AG08396 (cell line): ENCODE measurements at regions not wholly inside any gene's neighbourhood (a gene's known extent, or its start where the extent isn't known, plus 50 kb on each side); places are given as distances from the start of the nearest gene placed in this dataset.
A peak's percentile ranks its signal among the peaks of the same experiment; 100 is the strongest.

Source experiments
- DNase-seq: peaks from one replicate; pipeline ENCODE4 v3.0.0; 2012; ENCODE audit warnings: low spot score, mixed read lengths

DNA sequence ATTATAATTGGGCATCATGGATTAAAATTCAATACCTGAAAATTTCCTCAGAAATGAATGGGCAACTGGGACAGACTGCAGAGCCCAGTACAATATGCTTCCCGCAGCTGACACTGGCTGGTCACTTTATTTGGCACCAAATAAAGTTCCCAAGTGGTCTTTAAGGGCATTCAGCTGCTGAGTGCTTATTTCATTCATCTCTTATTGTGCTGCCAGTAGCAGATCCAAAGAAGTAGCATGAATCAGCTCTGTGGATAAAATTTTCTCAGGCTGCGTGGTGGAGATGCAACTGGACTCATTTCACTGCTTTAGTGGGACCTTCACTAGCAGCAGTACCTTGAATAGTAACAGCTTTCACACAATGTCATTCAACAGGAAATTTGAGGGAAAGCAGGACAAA lies 226.3 kb upstream of the ADGRL2 start:
- no peak for DNase-seq

DNA sequence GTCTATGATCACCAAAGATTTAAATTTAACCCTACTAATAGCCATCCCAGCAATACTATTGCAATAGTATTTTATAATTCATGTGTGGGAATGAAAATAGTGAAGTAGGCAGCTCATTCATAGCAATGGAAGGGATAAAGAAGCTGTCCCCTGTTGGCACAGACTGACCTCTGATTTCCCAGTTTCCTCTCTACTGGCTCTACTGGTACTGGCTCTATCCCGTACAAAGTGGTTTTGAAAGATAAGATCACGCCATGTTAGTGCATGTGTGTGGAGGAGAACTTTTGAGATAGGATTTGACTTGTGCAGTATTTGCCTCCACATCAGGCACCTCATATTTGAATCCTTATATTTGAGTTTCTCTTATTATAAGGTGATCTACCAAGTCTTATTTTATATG lies 227.3 kb upstream of the ADGRL2 start:
- DNase-seq, result no peak

DNA sequence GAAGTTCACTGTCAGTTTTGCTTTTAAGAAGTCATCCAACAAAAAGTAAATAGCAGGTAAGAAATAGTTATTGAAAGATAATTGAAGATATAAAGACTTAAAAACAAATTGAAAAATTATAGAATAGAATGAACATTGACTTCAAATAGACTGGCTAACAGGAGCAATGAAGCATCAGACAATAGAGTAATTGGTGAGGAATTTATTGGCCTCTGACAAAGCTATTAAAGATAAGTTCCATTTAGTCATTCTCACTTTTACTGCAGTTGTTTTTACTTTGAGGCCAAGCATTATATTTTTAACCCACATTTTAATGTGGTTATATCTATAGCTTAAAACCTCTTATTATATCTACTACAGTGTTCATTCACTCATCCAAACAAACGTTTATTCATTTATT lies 228.8 kb upstream of the ADGRL2 start:
- no peak for DNase-seq

DNA sequence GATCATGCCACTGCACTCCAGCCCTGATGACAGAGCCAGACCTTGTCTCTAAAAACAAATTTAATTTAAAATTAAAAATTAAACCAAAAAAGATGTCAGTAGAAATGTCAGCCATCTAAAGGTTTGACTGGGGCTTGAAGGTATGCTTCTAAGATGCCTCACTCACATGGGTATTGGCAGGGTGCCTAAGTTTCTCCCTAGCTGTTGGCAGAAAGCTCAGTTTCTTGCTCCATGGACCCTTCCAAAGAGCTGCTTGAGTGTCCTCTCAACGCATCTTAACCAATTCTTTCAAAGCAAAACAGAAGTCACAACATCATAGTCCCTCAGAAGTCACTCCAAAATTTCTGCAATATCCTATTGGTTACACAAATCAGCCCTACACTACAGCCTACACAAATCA lies 231.0 kb upstream of the ADGRL2 start:
- no peak for DNase-seq

DNA sequence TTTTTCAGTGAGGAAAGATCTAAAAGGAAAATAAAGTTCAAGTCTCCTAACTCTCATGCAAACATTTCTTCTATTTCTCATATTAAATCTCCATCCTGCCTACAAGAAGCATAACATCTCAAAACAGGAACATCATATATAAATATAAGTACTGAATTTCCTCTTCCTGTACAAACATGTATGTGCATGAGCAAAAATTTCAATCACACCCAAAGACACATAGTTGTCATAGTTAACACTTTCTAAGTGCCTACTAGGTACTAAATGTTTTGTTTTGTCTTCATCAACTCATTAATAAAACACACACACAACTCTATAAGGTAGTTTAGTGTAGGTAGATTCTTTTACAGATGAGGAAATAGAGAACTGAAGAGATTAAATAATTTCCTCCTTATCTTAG lies 237.1 kb upstream of the ADGRL2 start:
- DNase-seq, result no peak

DNA sequence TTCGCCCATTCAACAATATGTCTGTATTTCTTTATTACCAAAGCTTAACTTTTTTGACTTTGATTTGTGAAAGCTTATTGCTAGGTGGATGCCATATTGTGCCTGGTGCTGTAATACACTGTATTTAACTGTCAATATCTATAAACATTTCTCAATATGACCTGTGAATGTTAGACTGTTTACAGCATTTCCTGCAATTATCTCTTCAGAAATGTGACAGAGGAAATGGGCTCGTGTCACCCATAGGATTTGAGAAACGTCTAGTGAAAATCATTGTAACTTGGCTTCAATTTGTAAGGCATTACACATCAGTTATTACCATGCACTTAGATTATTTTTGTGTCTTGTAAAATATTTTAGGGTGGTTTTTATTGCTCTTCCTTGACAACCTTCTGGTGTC lies 237.8 kb upstream of the ADGRL2 start:
- no peak for DNase-seq

DNA sequence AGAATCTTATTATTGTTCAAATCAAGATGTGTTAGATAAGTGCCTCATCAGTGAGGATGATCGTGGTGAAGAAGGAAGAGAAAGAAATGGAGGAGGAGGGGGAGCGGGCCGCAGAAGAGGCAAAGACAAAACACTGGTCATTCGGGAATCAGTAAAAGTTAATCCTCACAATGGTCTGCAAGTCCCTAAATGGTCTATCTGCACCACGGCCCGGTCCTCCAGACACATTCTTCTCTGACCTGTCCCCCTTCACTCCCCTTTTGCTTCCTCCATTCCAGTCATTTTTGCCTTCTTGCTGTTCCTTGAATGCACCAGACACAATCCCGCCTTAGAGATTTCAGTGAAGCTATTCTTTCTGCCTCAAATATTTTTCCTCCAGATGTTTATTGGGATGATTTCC lies 240.1 kb upstream of the ADGRL2 start:
- DNase-seq, result no peak

DNA sequence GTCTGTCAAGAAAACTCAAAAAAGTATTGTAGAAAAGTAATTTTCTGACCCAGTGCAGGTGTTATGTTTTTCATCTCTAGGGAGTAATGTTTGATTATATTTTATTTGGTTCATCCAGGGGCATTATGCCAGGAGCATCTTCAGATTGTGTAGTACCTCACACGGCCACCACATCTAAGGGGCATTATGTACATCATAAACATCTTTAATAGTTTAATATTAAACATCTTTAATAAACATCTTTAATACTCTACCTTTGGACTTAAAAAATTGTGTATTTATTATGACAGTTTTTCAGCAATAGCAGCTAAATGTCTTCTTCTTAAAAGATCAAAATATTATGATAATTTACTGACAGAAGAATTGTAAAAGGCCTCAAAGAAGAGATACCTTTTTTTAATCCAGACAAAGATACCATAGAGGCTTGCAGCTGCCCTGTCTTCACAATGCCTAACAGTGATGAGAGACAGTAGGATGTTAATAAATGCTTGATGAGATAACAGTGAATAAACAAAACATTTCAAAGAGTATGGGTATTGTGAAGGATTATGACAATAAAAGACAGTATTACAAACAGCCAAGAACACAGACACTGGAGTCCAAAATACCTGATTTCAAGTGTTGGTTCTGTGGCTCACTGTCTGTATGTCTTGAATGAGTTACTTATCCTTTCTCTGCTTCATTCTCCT lies 240.9 kb upstream of the ADGRL2 start:
- no peak for DNase-seq

DNA sequence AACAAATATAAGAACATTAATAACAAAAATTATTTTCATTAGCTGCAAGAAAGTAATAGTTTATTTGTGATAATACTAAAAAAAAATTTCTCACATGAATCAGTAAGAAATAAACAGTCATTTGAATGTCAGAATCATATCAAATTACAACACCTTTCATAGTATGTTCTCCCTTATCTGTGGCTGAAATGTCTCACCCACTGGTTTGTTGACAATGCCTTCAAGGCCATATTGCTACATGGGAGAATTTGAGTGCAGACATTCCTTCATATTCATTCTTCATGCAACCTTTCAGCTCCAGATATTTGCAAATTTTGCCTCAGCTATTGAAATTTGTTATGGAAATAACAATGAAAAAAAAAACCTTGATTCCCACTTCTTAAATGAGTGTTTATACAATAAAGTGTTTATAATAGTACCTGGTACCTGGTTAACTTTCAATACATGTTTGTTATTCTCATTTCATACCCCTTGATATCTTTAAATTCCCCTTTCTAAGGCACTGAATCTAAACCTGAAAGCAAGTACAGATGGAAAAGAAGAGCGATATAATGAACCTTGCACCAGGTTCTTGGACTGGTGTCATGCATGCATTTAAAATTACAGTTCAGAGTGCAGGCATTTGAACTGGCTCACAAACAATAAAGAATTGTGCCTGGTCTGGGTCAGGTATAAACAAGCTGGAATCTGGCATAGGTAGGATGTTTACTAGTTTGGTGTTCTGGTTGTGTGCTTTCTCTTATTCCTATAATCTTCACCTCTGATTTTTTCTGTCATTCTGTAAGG lies 242.2 kb upstream of the ADGRL2 start:
- no peak for DNase-seq

DNA sequence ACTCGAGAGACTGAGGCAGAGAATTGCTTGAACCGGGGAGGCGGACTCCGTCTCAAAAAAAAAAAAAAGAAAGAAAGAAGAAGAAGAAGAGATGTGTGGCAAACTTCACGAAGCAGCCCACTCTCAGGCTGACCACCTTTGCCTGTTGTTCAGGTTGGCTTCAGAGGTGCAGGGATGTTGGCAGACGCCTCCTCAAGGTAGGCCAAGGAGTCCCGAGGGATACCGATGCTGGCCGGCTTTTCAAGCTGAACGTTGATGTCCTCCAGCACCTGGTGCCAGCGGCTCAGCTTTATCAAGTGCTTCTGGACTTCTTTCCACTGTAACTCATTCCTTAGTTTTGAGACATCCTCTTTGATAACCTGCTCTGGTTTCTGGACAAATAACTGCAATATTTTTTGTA lies 243.8 kb upstream of the ADGRL2 start:
- no peak for DNase-seq

DNA sequence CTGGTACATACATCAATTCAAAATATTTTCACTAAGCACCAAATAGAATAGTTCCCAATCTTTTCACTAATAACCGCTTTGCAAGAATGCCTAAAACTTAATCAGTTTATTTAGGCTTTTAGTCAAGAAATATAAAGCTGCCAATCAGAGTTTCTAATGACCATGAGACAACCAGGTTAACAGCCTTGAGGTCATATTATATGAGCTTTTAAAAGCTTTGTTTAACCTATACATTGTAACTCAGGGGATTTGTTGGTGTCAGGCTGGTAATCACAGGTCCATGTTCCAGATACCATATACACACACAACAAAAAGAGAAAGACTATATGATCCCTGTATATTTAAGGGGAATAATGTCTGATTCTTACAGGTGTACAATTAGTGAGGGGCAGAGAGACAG lies 246.2 kb upstream of the ADGRL2 start:
- DNase-seq, result no peak

DNA sequence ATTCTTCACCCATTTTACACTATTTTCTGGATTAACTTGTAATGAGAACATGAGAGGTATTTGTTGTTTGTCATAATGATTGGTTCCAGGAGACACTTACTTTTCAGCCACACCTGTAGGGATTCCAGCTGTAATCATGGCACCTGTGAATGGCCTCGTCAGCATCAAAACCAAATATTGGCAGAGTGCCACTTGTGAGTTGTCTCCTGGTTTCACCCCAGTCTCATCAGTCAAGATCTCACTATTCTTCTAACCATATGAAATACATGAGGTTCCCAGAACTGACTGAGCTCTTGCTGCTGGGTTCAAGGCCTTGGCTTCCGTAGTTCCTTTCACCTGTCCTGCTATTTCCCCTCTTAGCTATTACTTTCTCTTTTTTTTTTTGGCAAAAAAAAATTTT lies 246.6 kb upstream of the ADGRL2 start:
- DNase-seq, result no peak

DNA sequence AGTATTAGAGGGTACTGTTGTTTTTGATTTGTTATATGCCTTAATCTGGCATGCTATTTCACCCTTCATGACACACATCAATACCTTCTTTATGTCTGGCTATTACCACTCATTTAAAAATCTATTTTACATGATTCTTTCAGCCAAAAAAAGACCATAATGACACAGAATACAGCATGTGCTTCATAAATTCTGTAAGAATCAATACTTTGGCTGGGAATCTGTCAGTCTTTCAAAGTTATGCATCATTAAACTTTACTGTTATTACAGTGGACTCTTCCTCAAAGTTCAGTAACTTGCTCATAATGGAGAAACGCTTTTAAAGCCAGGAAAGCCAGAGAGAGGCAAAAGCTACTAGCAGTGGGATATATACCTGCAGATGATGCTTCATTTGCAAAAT lies 247.2 kb upstream of the ADGRL2 start:
- DNase-seq, result no peak

DNA sequence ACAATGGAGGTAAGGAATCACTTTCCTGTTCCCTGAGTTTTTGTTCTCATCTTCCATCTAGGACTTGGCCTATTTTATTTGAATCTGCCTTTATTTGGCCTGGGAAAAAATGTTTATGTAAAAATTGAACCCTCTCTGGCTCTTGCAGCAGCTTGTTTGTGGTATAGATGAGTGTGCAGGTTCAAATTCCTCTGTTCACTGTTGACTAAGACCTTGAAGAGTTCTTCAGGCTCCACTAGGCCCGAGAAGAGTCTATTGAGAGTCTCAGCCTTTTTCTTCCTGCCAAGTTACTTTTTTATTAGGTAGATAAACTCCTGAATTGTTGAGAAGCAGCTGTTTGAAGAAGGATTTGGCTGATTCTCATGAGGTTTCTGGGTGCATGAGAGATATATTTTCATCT lies 248.8 kb upstream of the ADGRL2 start:
- no peak for DNase-seq

DNA sequence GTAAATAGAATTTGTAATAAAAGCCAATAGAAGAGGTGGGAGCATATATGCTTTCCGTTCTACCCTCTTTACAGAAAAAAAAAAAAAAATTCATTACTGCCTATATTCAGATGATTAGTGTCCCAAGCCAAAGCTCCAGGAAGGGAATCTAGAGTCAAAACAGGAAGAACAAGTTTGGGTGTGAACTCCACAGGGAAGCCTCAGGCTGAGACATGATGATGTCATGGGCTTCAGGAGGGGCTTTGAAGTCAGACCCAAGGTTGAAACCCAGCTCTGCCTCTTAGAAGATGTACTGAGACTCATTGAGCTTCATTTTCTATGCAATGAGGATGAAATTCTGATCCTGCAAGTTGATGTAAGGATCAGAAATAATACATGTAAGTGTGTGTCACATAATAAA lies 250.0 kb upstream of the ADGRL2 start:
- no peak for DNase-seq

DNA sequence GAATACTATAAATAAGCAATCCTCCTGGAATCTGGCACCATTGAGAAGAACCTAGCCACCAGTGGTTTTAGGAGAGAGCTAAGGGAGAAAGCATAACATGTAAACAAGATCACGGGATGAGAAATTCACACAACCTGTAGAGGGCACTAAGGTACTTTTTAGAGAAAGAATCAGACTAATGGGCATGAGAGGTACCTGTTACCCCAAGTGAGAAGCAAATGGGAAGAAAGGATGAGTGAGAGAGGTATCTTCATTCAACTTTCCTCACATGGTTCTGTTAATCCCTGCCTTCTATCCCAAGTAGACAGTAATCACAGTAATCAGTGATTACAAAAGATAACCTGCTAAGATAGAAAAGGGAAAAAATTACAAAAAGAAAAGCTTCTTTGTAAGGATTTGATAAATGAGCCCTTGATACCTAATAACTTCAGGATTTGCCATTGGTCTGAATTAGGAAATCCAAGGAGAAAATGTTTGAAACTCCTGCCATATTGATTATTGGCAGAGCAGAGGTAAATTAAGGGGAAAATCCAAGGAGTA lies 251.1 kb upstream of the ADGRL2 start:
- peak; percentile 18 for DNase-seq

DNA sequence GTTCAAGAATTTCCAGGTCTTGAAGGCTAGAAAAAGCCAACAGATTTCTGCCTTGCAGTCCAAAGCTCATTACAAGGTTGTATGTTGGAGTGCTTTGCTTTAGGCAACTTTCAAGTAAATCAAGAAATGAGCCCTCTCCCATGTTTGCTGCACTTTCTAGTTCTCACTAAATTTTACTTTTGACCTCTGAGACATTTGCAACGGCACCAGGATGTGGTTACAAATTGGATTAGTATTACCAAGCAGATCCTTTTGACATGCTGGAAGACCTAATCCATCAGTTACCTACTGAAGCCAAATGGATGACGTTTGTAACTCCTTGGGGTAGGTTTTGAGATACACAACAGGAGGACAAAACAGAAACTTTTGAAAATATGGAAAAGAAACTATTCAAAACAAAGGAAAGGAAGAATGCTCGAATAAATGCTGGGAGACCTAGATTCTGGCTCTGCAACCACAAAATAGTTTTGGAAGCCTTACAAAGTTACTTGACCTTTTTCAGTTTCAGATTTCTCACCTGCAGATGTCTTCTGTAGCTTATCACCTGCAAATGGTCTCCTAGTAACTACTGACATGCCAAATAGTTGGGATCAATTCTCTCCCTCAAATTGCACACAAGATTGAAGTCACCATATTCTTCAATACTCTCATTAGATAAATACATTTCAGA lies 251.7 kb upstream of the ADGRL2 start:
- no peak for DNase-seq

DNA sequence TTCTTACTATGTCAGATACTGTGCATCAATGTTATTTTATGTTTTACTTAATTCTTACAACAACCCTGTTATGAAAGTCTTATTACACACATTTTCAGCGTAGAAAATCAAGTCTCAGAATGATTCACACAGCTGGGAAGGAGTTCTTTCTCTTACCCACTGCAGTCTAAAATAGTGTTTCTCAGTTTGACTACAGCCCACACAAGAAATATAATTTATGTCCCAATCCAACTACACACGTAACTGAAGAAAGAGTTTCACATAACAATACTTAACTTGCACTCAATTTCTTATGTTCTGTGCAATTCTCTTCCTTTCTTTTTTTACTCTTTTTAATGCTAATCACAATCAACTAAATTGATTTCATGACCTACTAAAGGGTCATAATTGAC lies 252.8 kb upstream of the ADGRL2 start:
- no peak for DNase-seq

DNA sequence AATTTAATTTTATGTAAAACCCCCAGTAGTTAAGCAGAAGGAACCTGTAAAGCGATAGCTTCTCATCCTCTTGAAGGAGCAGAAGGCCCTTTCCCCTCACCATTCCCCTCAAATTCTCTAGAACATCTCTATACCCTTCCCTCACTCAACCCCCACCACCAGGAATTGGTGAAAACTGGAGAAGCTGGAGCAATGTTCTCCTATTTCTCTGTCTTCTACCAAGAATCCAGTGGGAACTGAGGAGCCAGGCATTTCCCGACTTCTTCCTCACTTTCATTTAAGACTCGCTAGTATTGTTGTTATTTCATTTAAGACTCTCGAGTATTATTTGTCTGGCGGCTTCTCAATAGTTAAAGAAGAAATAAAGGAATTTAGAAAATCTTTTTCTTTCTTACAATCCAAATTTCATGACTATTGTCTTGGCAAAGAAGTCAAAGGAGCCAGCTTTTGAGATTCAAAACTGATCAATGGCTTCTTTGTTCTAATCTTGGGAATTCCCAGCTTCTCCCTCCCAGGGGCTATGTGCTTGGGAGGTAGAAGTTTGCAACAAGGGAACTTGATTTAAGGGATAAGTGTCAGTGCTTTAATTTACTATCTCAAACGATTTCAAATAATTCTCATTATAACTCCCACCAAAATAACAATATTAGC lies 253.3 kb upstream of the ADGRL2 start:
- DNase-seq, result no peak

DNA sequence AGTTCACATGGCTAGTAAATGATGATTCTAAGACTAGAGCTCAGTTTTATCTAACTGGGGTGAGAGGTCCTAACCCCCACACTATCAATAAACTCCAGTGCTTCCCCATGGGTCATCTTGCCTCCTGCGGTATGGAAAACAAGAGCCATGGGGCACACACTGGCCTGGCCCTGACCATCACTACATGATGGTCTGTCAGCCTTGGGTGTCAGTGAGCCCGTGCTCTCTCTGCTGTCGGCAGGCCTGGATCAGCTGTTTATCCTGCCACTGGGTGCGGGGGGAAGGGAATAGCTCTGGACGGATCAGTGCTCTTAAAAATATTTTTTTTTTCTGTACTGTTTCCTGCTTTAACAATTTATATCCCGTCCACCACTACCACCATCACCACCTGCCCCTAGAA lies 255.0 kb upstream of the ADGRL2 start:
- no peak for DNase-seq

DNA sequence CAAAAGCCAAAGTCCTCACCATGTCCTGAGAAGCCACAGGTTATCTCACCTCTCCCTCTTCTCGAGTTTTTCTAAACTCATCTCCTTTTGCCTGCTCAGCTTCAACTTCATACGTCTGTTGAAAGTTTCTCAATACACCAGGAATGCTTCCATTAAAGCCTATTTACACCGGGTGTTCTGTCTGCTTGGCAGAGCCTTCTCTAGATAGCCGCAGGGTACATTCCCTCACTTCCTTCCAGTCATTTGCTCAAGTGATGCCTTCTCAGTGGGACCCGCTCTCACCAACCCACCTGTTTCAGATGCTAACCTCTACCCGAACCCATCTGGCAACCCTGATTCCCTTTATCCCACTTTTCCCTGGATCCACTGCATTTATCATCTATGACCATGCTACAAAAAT lies 257.0 kb upstream of the ADGRL2 start:
- DNase-seq, result no peak

DNA sequence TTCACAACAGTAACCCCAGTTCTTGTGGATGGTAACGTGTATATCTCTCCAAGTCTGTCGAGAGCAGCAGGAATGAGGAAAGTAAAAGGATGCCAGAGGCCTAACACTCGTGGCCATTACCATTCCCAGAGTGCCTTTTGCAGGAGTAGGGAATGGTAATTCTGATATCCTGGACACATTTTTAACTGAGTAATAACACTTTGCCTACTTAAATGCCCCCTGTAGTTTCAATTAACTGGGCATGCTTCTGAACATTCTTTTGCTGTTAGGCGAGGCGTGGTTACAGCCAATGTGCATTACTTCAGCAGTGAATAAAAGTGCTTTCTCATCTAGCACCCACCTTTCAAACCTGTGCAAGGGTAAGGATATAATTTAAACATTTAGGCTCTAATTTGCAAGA lies 258.5 kb upstream of the ADGRL2 start:
- DNase-seq, result no peak

DNA sequence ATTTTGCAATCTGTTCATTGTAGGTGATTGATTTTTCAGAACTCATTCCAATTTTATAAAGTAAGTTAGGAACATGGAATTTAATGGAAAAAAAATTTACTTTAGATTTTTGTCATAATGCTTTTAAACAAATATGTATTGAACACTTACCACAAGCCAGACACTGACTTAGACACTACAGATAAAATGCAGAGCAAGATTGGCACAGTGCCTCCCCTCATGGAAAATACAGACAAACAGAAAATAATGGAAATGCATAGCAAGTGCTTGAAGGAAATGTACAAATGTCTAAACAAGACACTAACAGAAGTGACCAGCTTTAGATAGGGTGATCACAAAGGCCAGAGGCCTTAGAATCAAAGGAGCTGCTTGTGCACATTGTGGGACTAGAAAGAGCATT lies 260.5 kb upstream of the ADGRL2 start:
- no peak for DNase-seq
